SIG-M5 (cell line): ENCODE measurements at regions not wholly inside any gene's neighbourhood (a gene's known extent, or its start where the extent isn't known, plus 50 kb on each side); places are given as distances from the start of the nearest gene placed in this dataset.
"Not testable (repeated sequence)": the region's sequence is repeated elsewhere in the genome, so short reads cannot be mapped to it uniquely, and the experiment has no call there.

Experiments
- DNase-seq: peaks from one replicate; lab custom pipeline; 2025; lab: John Stamatoyannopoulos, UW

DNA sequence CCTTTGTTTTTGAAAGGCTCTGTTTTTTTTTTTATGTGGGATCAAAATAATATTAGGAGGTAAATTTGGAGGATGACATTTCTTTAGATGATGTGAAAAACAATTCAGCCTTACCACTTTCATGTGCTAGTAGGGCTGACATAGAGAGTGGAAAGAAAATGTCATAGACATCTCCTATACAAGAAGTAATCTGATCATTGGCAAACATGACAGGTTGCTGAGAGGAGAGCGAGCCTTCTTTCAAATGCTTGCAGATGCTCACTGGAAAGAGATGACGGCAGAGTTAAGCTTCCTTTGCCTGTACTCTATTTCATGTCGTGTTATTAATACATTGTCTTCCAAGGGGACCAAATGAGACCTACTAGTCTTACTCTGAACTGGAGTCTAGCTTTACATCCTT, 160.1 kb upstream of the DAP start:
- no peak for DNase-seq

DNA sequence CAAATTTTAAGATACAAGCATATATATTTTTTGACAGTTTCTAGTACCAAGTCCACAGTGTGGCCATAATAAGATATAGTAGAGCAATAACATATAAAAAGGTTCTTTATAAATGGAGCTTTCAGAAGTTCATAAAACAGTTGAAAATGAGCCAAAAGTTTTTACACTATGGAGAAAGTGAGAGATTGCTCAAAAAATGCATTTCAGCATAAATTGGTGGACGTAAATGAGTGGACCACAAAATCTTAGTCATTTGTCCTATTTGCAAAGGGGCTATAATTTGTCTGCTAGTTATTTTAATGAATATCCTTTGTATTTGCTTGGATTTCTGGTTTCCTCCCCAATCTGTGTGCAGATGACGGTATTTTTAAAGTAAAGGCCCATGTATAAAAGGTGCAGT, 159.4 kb upstream of the DAP start:
- DNase-seq, result no peak

DNA sequence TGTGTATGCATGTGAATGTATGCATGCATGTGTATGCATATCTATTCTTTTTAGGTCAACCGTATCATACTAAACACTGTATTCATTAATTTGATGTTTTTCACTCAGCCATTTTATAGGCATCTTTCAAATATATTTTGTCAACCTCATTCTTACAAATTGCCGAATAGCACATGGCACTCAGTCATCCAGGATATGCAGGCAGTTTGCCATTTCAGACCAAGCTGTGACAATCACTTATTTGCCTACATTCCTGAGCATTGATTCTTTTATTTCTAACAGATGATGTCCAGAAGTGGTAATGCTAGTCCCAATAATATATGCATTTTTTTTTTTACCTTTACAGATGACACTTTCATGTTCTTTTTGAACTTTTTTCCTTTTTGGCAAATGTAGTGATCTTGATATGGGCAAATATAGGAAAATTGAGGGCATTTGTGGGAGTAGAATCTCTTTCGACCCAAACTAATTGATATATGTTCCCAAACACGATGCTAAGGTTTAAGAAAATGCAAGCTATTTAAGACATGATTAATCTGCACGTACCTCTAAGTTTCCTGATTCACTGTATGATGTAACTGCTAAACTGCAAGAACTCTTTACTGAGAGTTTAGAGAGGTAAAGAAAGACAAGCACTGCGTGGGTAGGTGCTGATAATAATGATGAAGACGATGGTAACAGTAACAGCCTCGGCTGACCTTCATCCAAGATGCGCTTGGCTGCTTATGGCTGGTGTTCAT, 153.9 kb upstream of the DAP start:
- no peak for DNase-seq

GRCh38 chr5:10913841-10914240, 152.8 kb upstream of the DAP start:
- peak; percentile 89 for DNase-seq

GRCh38 chr5:10913181-10913810, 152.3 kb upstream of the DAP start:
- no peak for DNase-seq

DNA sequence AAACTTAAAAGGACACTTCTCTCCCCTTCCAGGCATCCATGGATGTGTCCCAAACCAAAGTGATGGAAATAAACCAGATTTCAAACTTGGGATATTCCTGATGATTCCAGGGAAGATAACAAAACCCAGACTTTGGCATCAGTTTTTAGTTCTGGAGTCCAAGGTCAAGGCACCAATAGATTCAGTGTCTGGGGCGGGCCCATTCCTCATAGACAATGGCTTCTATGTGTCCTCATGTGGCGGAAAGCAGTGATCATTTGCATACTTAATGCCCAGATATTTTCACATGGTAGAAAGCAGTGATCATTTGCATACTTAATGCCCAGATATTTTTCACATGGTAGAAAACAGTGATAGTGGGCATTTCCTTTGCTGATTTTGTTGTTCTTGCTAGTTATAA, 151.4 kb upstream of the DAP start:
- no peak for DNase-seq

DNA sequence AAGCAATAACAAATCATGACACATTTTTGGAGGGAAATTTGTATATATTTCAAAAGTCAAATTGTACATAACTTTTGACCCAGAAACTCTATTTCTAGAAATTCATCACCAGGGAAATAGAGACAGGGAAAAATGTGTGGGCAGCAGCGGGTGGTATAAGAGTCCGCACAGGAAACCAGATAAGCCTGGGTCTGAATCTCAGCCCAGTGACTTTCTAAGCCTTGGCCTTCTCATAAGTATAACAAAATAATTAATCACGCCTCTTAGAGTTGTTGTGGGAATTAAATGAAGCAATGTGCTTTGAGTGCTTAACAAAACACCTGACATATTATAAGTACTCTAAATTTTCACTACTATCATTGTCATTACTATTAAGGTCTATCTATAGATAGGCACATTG, 149.2 kb upstream of the DAP start:
- no peak for DNase-seq

DNA sequence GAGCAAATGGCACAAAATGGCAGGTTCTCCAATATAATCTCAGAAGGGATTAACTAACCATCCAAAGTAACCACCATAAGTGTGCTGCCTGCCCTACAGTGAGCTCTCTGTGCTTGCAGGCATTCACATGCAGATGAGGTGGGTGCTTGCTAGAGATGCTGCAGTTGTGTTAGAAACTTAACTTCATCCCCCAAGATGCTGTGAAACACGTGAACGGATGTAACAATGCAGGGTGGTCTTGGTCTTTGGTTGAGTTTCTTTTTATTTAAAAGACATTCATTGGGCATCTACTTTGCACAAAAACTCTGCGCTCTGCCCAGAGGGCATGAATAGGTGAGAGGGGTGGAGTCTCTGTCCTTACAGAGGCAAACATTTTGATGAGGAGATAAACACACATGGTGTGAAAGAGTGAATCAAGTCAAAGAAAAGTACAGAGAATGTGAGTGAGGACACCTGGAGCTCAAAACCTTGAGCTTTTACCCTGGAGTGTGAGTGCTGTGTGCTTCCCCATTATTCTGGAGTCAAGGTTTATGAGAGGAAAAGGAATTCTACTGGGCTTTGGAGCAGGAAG, 143.9 kb upstream of the DAP start:
- DNase-seq, result no peak

- no peak for DNase-seq
Observed at GRCh38 chr5:10903786-10904560, 142.9 kb upstream of the DAP start.

- DNase-seq, result no peak
Observed at GRCh38 chr5:10902145-10902544, 141.1 kb upstream of the DAP start.

- DNase-seq, result no peak
Observed at GRCh38 chr5:10898514-10898913, 137.5 kb upstream of the DAP start.

DNA sequence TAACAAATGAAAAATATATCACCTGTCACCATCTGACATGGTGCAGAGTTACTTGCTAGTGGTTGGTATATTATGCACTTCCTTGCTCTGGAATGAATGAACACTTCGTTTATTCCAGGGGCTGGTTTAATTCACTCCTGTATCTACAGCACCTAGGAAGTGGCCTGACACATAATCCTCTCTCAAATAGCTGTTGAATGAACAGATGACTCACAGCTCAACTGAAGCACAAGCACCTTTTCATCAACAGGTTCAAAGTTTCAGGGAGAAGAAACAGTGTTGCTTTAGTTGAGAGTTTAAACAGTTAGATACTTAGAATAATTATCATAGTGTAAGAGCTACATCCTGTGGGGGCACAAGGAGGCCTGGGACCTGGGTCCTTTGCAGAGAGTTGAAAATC, 135.0 kb upstream of the DAP start:
- DNase-seq, result no peak

- DNase-seq, result no peak
Observed at GRCh38 chr5:10894445-10895054, 133.5 kb upstream of the DAP start.

DNA sequence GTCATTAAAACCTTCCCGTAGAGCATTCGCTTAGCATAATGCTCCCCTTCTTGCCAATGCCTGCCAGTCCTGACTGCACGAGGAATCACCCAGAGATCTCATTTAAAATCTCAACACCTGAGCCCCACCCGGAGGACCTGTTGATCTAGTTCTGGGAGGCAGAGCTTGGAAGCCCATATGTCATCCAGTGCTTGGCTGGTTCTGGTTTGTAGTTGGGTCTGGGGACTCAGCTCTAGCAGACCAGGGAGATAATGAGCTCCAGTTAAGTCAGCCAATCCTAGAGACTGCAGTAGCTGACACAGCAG, 131.8 kb upstream of the DAP start:
- DNase-seq, result no peak

DNA sequence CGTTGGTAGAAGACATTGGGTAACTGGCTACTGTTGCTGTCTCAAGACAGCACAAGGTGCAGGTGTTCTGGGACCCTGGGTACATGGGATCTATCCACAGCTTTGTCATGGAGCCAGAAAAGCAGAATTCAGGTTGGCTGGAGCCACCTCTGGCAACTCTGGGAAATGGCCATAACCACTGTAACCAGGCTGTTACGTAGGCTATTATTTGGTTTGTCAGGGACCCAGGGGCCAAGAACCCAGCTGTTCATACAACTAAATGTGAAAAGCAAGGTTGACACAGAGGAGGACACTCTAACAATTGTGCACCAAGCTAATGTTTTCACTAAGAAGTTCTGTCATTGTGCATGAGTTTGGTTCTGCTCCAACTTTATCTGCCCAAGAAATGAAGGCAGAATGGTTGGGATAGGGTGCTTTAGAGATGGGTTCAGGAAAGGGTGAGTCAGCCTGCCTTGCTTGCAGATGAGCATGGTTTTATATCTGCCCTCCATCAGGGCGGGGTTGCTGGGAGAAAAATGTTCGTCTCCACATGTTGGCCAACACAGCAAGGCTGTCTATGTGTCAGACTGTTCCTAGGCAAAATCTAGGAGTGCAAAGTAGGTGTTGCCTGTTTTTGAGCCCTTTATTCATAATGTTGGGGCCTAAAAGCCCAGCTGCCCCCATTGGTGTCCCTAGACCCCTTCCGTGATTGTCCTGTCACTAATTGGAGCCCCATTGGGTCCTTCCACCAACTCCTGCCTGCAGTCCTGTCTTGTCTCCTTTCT, 131.3 kb upstream of the DAP start:
- no peak for DNase-seq

GRCh38 chr5:10891193-10891592, 130.2 kb upstream of the DAP start:
- DNase-seq, result no peak

GRCh38 chr5:10886497-10886896, 125.5 kb upstream of the DAP start:
- DNase-seq, result no peak

DNA sequence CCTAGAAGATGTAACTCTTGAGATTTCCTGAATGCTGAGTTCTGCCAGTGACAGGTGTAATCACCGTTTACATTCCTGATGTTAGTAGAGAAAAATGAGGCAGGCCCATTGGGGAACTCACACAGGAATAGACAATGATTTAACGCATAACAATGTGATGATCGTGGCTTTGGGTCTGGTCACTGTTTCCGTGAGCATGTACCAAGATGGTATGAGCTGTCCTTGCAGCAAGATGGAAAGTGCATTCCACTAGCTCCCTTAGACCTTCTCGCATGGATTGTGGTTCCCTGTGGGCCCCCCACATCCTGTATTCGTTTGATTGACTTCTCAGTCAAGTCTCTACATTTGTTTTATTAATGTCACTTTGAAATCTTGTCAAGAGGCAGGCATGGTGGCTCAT, 124.0 kb upstream of the DAP start:
- no peak for DNase-seq

GRCh38 chr5:10883945-10884344, 122.9 kb upstream of the DAP start:
- not testable (repeated sequence) for DNase-seq

DNA sequence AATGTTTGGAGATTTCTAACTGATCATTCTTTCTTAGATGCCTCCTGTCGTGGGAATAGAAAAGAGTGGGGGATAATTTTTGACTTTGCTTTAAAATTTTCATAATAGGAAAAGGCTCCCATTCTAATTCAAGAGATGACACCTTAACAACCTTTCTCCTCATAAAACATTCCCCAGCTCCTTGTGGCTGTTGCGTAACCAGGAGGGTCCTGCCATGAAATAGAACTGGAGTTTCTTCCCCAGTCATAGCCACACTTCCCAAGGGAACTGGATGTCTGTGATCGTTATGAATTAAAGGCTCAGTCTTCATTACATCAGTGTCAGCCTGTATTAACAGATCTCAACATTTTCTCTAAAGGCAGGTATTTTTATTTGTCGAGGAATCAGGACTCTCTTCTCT, 119.9 kb upstream of the DAP start:
- DNase-seq, result no peak

DNA sequence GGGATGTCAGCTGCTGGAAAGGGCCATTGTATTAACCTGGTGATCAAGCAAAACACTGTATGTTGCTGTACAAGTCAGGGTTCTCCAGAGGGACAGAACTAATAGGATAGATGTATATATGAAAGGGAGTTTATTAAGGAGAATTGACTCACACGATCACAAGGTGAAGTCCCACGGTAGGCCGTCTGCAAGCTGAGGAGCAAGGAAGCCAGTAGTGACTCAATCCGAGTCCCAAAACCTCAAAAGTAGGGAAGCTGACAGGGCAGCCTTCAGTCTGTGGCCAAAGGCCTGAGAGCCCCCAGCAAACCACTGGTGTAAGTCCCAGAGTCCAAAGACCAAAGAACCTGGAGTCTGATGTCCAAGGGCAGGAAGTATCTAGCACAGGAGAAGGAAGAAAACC, 116.0 kb upstream of the DAP start:
- not testable (repeated sequence) for DNase-seq
